Brain microvascular endothelial cell (primary cell): ENCODE measurements at regions not wholly inside any gene's neighbourhood (a gene's known extent, or its start where the extent isn't known, plus 50 kb on each side); places are given as distances from the start of the nearest gene placed in this dataset.

Experiments used
- DNase-seq: peaks from one replicate; pipeline ENCODE4 v3.0.0-alpha.2; 2020
- H3K27ac ChIP-seq: fragments of 250-450 bp; sonication (Bioruptor Pico); 2 replicates; pipeline ENCODE4 v1.5.1; 2020; ENCODE audit warnings: mild to moderate bottlenecking, moderate library complexity
- H3K27me3 ChIP-seq: fragments of 250-450 bp; sonication (Bioruptor Pico); replicated peaks from 2 replicates; pipeline ENCODE4 v1.5.1; 2020; ENCODE audit warnings: mild to moderate bottlenecking
- H3K36me3 ChIP-seq: fragments of 250-450 bp; sonication (Bioruptor Pico); replicated peaks from 2 replicates; pipeline ENCODE4 v1.5.1; 2020; ENCODE audit warnings: mild to moderate bottlenecking
- H3K4me3 ChIP-seq: 2 replicates; pipeline ENCODE4 v1.5.1; 2011; ENCODE audit warnings: low read depth, mild to moderate bottlenecking, control low read depth, low read length, moderate library complexity
- CTCF ChIP-seq: IDR thresholded peaks from 2 replicates; pipeline ENCODE4 v1.5.1; 2011; ENCODE audit warnings: low read depth, mild to moderate bottlenecking, moderate library complexity, low read length, control low read depth, inconsistent platforms; ENCODE audit errors: missing control alignments
- in situ Hi-C: cut with HindIII; loops from 2 replicates; pipeline ENCODE4 v1.10.0; 2017; ENCODE audit warnings: low sequenced_read_pairs, low pct_ligation_motif_present

DNA sequence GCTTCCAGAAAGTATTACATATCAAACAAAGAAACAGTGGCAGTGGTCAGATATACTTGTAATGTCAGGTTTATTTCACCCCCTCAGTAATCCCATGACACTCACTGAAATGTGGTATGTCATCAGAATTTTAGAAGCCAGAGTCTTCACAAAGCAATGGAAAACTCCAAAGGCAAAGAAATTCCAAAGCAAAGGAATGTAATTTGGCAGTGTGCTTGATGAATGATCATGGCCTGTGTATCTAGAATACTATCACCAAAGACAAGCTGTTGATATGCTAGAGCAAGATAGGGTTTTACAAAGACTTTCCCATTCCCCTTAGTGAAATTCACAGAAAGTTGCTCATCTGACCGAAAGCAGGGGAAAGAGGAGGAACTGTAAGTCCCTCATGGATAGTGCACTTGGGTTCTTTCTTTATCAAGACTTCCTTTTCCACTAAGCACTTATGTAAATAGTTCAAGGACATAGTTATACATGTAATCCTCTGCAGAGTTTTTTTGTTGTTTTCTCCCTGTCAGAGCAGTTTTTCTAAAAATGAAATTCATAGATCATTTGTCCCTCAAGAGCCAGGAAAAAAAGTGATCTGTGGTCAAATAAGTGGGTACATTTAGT lies 243.4 kb downstream of the NHLRC3 start:
- TF ChIP-seq CTCF: no peak
- in situ Hi-C loops: no loop called here
- Histone ChIP-seq H3K36me3 (no peaks in the 10 kb centered on the region), H3K27ac (no peak overlapping the region), H3K4me3 (no peak overlapping the region), H3K27me3 (no peaks in the 10 kb centered on the region)
- DNase-seq: no peak

GRCh38 chr13:39282400-39282972 lies 244.2 kb downstream of the NHLRC3 start:
- no peaks in the 10 kb centered on the region for H3K36me3 ChIP-seq
- H3K27me3 ChIP-seq: no peaks in the 10 kb centered on the region
- H3K4me3 ChIP-seq: no peak overlapping the region
- H3K27ac ChIP-seq: no peak overlapping the region
- no peak for TF ChIP-seq CTCF
- in situ Hi-C loops: no loop called here
- no peak for DNase-seq

DNA sequence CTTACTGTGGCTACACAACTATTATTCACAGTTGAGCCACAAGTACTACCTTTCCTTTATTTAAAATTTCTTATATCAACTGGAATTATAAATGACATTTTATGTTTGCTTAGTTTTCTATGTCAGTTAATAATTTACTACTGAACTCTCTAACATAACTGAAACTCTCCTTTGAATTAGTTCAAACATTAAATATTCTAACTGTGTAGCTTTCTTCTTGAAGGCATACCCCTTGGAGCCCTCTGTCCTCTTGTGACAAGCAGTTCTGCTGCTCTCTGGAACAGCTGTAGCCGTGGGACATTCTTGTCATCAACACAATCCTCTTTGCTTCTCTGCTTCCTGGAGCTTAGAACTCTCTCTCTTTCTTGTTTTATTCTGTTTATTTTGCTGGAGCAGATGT lies 244.8 kb downstream of the NHLRC3 start:
- no peak for DNase-seq
- Histone ChIP-seq H3K27me3 (no peaks in the 10 kb centered on the region), H3K27ac (no peak overlapping the region), H3K4me3 (no peak overlapping the region), H3K36me3 (no peaks in the 10 kb centered on the region)
- in situ Hi-C loops: no loop called here
- no peak for TF ChIP-seq CTCF

- in situ Hi-C loops: no loop called here
- no peaks in the 10 kb centered on the region for H3K36me3 ChIP-seq
- peak; percentile 6 for TF ChIP-seq CTCF
- no peak for DNase-seq
- no peak overlapping the region for H3K4me3 ChIP-seq
- no peaks in the 10 kb centered on the region for H3K27me3 ChIP-seq
- H3K27ac ChIP-seq: no peak overlapping the region
Observed at GRCh38 chr13:39284801-39285388, 246.6 kb downstream of the NHLRC3 start.
